NB4 (cell line): ENCODE measurements at regions not wholly inside any gene's neighbourhood (a gene's known extent, or its start where the extent isn't known, plus 50 kb on each side); places are given as distances from the start of the nearest gene placed in this dataset.

Source experiments
- POLR2A ChIP-seq: IDR thresholded peaks from 2 replicates; pipeline ENCODE4 v1.6.1; 2011; ENCODE audit warnings: mild to moderate bottlenecking; ENCODE audit not compliant: insufficient read length; ENCODE audit errors: extremely low read depth
- TF ChIP-seq, protein P1 (sequence below): IDR thresholded peaks from one replicate; pipeline ENCODE4 v1.5.1; 2012; ENCODE audit warnings: low read depth, low read length

- TF ChIP-seq, protein P1, sequence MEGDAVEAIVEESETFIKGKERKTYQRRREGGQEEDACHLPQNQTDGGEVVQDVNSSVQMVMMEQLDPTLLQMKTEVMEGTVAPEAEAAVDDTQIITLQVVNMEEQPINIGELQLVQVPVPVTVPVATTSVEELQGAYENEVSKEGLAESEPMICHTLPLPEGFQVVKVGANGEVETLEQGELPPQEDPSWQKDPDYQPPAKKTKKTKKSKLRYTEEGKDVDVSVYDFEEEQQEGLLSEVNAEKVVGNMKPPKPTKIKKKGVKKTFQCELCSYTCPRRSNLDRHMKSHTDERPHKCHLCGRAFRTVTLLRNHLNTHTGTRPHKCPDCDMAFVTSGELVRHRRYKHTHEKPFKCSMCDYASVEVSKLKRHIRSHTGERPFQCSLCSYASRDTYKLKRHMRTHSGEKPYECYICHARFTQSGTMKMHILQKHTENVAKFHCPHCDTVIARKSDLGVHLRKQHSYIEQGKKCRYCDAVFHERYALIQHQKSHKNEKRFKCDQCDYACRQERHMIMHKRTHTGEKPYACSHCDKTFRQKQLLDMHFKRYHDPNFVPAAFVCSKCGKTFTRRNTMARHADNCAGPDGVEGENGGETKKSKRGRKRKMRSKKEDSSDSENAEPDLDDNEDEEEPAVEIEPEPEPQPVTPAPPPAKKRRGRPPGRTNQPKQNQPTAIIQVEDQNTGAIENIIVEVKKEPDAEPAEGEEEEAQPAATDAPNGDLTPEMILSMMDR: no peak
- TF ChIP-seq POLR2A: no peak
These were observed 737.1 kb downstream of the KCNA4 start for GRCh38 chr11:29279716-29280115.
